ENCODE measurements at regions not wholly inside any gene's neighbourhood (a gene's known extent, or its start where the extent isn't known, plus 50 kb on each side); places are given as distances from the start of the nearest gene placed in this dataset.

- dilution Hi-C loops (cut with MboI; ENCODE audit: extremely low pct_ligation_motif_present, low sequenced_read_pairs): no loop called here
- H3K9me1 ChIP-seq (replicated peaks; ENCODE audit: control insufficient read depth, extremely low read depth, insufficient read depth, low read length): no peaks in the 10 kb centered on the region
- H3K4me1 ChIP-seq (ENCODE audit: control insufficient read depth, extremely low read depth, insufficient read depth, low read length): no peaks in the 10 kb centered on the region
- intact Hi-C loops (cut with micrococcal nuclease): no loop called here
- FAIRE-seq (no peak), DNase-seq (ENCODE audit: low read depth, low spot score) (no peak)
- POLR2A ChIA-PET: no interaction called here
- H3K4me3 ChIP-seq (replicated peaks in 1 of 3; ENCODE audit: insufficient read depth in 1 of 3, low read depth in 1 of 3, low read length in 3 of 3): no peak overlapping the region
- no peak overlapping the region for H3K4me2 ChIP-seq (ENCODE audit: insufficient read depth, low read length)
- BruUV-seq (replicated peaks): no TSS peak
- no peaks in the 10 kb centered on the region for H4K20me1 ChIP-seq (replicated peaks; ENCODE audit: control insufficient read depth, extremely low read depth, insufficient read depth, low read length)
- H3K27me3 ChIP-seq (ENCODE audit: control insufficient read depth in 2 of 2, insufficient read depth in 2 of 2, low read length in 2 of 2): no peaks in the 10 kb centered on the region
- H3K27ac ChIP-seq (ENCODE audit: insufficient read depth, low read depth, low read length): no peak overlapping the region
- no peaks in the 10 kb centered on the region for H3K36me3 ChIP-seq (ENCODE audit: control insufficient read depth in 2 of 2, extremely low read depth in 1 of 2, insufficient read depth in 2 of 2, low read length in 2 of 2)
- H3K9ac ChIP-seq (replicated peaks; ENCODE audit: extremely low read depth, insufficient read depth, low read length): no peak overlapping the region
- TF ChIP-seq FOS (IDR thresholded peaks at IDR 0.05; ENCODE audit: borderline replicate concordance, insufficient read depth, low read length) (no peak), GATA2 (IDR thresholded peaks at IDR 0.05; ENCODE audit: insufficient read depth, insufficient read length, low read depth, low read length) (no peak), MAX (IDR thresholded peaks at IDR 0.05; ENCODE audit: insufficient read depth, insufficient read length) (no peak), JUN (IDR thresholded peaks at IDR 0.05; ENCODE audit: borderline replicate concordance, insufficient read depth, insufficient read length, low read depth) (no peak), EZH2 (IDR thresholded peaks at IDR 0.05; ENCODE audit: borderline replicate concordance, low read depth, low read length, severe bottlenecking) (no peak), MYC (IDR thresholded peaks at IDR 0.05; ENCODE audit: low read depth, low read length) (no peak), POLR2A (IDR thresholded peaks at IDR 0.05; ENCODE audit: low read depth, low read length) (no peak), POLR2AphosphoS5 (IDR thresholded peaks at IDR 0.05; ENCODE audit: insufficient read depth, low read depth, low read length) (no peak)
- TF ChIP-seq, protein P1, sequence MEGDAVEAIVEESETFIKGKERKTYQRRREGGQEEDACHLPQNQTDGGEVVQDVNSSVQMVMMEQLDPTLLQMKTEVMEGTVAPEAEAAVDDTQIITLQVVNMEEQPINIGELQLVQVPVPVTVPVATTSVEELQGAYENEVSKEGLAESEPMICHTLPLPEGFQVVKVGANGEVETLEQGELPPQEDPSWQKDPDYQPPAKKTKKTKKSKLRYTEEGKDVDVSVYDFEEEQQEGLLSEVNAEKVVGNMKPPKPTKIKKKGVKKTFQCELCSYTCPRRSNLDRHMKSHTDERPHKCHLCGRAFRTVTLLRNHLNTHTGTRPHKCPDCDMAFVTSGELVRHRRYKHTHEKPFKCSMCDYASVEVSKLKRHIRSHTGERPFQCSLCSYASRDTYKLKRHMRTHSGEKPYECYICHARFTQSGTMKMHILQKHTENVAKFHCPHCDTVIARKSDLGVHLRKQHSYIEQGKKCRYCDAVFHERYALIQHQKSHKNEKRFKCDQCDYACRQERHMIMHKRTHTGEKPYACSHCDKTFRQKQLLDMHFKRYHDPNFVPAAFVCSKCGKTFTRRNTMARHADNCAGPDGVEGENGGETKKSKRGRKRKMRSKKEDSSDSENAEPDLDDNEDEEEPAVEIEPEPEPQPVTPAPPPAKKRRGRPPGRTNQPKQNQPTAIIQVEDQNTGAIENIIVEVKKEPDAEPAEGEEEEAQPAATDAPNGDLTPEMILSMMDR (IDR thresholded peaks at IDR 0.05; ENCODE audit: extremely low read depth in 1 of 2, insufficient read depth in 1 of 2, low read depth in 1 of 2, low read length in 2 of 2): no peak
- no peaks in the 10 kb centered on the region for H3K9me3 ChIP-seq (replicated peaks; ENCODE audit: control insufficient read depth, insufficient read depth, low read length)
- CTCF ChIA-PET: no interaction called here
- H3K79me2 ChIP-seq (ENCODE audit: control insufficient read depth, insufficient read depth, low read length): no peaks in the 10 kb centered on the region
- H2AFZ ChIP-seq (ENCODE audit: low read depth, low read length): no peak overlapping the region
These were observed 186.5 kb downstream of the TRIB2 start for GRCh38 chr2:12903272-12903671.

Measured in endothelial cell of umbilical vein (primary cell).